Left lung (tissue), 4 donors: ENCODE measurements at regions not wholly inside any gene's neighbourhood (a gene's known extent, or its start where the extent isn't known, plus 50 kb on each side); places are given as distances from the start of the nearest gene placed in this dataset.

Experiments
- ATAC-seq: fragments of 200-7000 bp; cut with Tn5 transposase; one replicate; pipeline ENCODE4 v1.9.1; 2020; ENCODE audit warnings: moderate library complexity
- DNase-seq, 4 donors: peaks; one replicate each; pipeline ENCODE4 v3.0.0-alpha.2; 2013 to 2020
- H3K27ac ChIP-seq, 2 donors: fragments of 200-600 bp; sonication (generic) in 1 of 2; one replicate each; pipeline versions ENCODE4 v1.5.0 to v1.8.0; 2020 to 2021
- H3K27me3 ChIP-seq, 2 donors: fragments of 200-600 bp; sonication (generic) in 1 of 2; one replicate each; pipeline versions ENCODE4 v1.5.0 to v1.8.0; 2020 to 2021
- H3K36me3 ChIP-seq, 2 donors: fragments of 200-600 bp; sonication (generic) in 1 of 2; one replicate each; pipeline versions ENCODE4 v1.5.0 to v1.8.0; 2020 to 2021
- H3K4me1 ChIP-seq, 2 donors: fragments of 200-600 bp; one replicate each; pipeline ENCODE4 v1.8.0; 2021
- H3K4me3 ChIP-seq, 2 donors: fragments of 200-600 bp; sonication (generic) in 1 of 2; one replicate each; pipeline versions ENCODE4 v1.5.0 to v1.8.0; 2020 to 2021; ENCODE audit warnings: mild to moderate bottlenecking in 1 of 2
- H3K9me3 ChIP-seq, 2 donors: fragments of 200-600 bp; sonication (generic) in 1 of 2; one replicate each; pipeline versions ENCODE4 v1.5.0 to v1.8.0; 2020 to 2021
- CTCF ChIP-seq, 2 donors: fragments of 200-600 bp; sonication (generic) in 1 of 2; IDR thresholded peaks; one replicate each; pipeline versions ENCODE4 v1.5.0 to v1.8.0; 2021; ENCODE audit warnings: antibody characterized with exemption in 2 of 2
- intact Hi-C, 2 donors: fragments of 100-400 bp; cut with DNase I; formaldehyde crosslinking; loops; one replicate each; pipeline versions ENCODE4 v1.11.2 to v1.14.2; 2022
- donor health status: DM: no; HTN: yes; CAD: no.
- donor health status: DM: no; HTN: no; CAD: no.

- DNase-seq (no peak), ATAC-seq (no peak)
- Histone ChIP-seq H3K4me1 (no peaks in the 10 kb centered on the region), H3K4me3 (no peak overlapping the region), H3K36me3 (no peaks in the 10 kb centered on the region), H3K27me3 (no peaks in the 10 kb centered on the region), H3K27ac (no peak overlapping the region), H3K9me3 (peaks cover 0 to 4% of the 10 kb centered on the region in 2 donors)
- no peak for TF ChIP-seq CTCF (IDR thresholded peaks at IDR 0.05)
- intact Hi-C loops: no loop called here
Measured at GRCh38 chr7:49287653-49288052, 363.3 kb downstream of the CDC14C start.

GRCh38 chr7:49294611-49295010, 370.3 kb downstream of the CDC14C start:
- intact Hi-C loops: no loop called here
- no peak overlapping the region for H3K4me3 ChIP-seq
- no peaks in the 10 kb centered on the region for H3K27me3 ChIP-seq
- no peaks in the 10 kb centered on the region for H3K36me3 ChIP-seq
- ATAC-seq: no peak
- no peak for DNase-seq
- H3K27ac ChIP-seq: no peak overlapping the region
- no peaks in the 10 kb centered on the region for H3K4me1 ChIP-seq
- no peaks in the 10 kb centered on the region for H3K9me3 ChIP-seq
- TF ChIP-seq CTCF (IDR thresholded peaks at IDR 0.05): no peak

GRCh38 chr7:49295146-49295545, 370.8 kb downstream of the CDC14C start:
- DNase-seq: no peak
- no peak overlapping the region for H3K4me3 ChIP-seq
- no peak overlapping the region for H3K27ac ChIP-seq
- TF ChIP-seq CTCF (IDR thresholded peaks at IDR 0.05): no peak
- H3K27me3 ChIP-seq: no peaks in the 10 kb centered on the region
- ATAC-seq: peak; percentile 66
- H3K9me3 ChIP-seq: no peaks in the 10 kb centered on the region
- H3K36me3 ChIP-seq: no peaks in the 10 kb centered on the region
- intact Hi-C loops: no loop called here
- H3K4me1 ChIP-seq: no peaks in the 10 kb centered on the region

- intact Hi-C loops: no loop called here
- no peak for DNase-seq
- Histone ChIP-seq H3K27me3 (no peaks in the 10 kb centered on the region), H3K4me3 (no peak overlapping the region), H3K9me3 (no peaks in the 10 kb centered on the region), H3K27ac (no peak overlapping the region), H3K4me1 (no peaks in the 10 kb centered on the region), H3K36me3 (no peaks in the 10 kb centered on the region)
- TF ChIP-seq CTCF (IDR thresholded peaks at IDR 0.05): no peak
- ATAC-seq: no peak
Measured at GRCh38 chr7:49297958-49298357, 373.6 kb downstream of the CDC14C start.

GRCh38 chr7:49308787-49309186, 384.4 kb downstream of the CDC14C start:
- Histone ChIP-seq H3K36me3 (no peaks in the 10 kb centered on the region), H3K27me3 (no peaks in the 10 kb centered on the region), H3K4me1 (no peaks in the 10 kb centered on the region), H3K4me3 (no peak overlapping the region), H3K9me3 (no peaks in the 10 kb centered on the region), H3K27ac (no peak overlapping the region)
- no peak for ATAC-seq
- no peak for TF ChIP-seq CTCF (IDR thresholded peaks at IDR 0.05)
- intact Hi-C loops: no loop called here
- DNase-seq: no peak
